HG03378 (cell line): ENCODE measurements at regions not wholly inside any gene's neighbourhood (a gene's known extent, or its start where the extent isn't known, plus 50 kb on each side); places are given as distances from the start of the nearest gene placed in this dataset.

Source experiments
- ATAC-seq: cut with Tn5 transposase; IDR thresholded peaks from one replicate; pipeline ENCODE4 v1.9.1; 2021; ENCODE audit warnings: mild to moderate bottlenecking, moderate library complexity; ENCODE audit not compliant: unreplicated experiment

DNA sequence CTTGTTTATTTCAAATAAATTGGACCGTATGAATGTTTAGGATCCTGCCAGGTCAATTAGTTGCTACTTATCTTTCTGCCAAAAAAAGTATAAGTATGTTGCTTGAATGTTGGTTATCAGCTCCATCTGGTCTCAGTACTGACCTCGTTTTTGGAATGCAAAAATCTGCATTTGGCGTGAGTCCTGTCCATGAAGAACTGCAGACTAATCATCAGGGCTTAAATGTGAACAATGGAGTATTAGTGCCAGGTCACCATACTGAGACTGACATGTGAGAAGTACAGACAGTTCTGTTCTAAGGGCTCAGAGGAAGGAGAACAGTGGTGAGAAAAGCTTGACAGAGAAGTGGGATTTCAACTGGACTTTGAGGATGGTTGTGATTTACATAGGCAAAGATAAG is 393.1 kb upstream of the SLC14A2 start:
- no peak for ATAC-seq

DNA sequence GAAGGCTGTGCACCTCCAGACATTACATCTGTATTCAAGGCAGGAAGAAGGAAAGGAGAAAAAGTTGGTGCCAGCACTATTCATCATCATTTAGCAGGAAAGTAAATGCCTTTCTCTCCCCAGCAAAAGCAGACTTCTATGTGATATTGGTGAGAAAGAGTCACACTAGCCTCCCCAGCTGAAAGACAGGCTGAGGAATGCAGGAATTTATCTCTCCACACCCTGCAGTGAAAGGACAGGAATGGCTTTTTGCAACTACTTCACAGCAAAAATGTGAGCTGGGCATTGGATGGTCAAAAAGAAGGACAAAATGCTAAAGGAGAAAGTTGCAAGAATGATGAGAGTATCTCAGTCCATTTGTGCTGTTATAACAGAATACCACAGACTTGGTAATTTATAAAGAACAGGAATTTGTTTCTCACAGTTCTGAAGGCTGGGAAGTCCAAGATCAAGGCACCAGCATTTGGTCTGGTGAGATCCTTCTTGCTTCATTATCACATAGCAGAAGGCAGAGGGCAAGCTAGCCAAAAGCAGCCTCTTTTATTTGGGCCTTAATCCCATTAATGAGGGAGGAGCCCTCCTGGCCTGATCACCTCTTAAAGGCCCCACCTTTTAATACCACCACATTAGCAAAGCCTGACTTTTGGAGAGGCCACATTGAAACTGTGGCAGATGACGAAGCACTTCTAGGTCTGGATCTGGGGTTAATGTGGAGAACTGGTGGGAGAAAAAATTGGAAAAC is 388.1 kb upstream of the SLC14A2 start:
- no peak for ATAC-seq

DNA sequence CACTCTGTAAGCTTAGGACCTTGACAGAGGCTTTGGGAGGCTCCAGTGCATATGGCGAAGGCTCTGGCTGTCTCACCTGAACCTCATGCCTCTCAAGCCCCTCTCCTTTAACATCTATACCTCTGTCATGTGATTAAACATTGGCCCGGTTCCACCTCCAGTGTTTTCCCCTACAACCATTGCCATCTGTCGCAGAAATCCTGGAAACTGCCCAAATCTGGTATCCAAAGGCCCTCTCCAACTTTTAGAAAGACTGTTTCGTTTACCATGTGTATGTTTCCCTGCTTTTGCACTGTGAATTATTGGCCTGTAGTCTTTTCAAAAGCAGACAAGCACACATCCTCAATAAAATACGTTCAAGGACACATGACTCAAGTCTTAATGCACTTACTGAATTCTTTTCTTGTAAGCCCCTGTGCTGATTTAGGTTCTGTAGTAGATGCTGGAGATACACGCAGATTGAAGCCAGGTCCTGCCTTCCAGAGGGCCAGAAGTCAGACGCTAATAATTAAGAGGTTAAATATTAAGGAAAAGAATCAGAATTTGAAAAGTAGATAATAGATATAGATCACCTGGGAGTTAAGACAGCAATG is 386.4 kb upstream of the SLC14A2 start:
- ATAC-seq = no peak

DNA sequence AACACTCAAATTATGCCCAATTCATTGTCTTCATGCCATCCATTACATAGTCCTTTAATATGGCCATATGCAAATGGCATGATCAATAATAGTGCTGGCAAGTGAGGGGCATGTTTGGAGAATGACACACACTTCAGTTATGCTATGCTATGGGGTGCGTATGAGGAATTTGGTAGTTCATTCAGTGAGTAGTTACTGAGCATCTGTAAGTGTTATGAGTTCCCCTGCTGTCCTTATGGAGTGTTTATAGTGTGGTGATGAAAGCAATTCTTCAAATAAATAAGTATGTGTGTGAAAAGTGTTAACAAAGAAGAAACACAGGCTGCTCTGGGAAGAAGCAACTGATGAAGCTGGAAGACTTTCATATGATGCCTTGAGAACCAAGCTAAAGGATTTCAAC is 383.7 kb upstream of the SLC14A2 start:
- ATAC-seq = no peak

DNA sequence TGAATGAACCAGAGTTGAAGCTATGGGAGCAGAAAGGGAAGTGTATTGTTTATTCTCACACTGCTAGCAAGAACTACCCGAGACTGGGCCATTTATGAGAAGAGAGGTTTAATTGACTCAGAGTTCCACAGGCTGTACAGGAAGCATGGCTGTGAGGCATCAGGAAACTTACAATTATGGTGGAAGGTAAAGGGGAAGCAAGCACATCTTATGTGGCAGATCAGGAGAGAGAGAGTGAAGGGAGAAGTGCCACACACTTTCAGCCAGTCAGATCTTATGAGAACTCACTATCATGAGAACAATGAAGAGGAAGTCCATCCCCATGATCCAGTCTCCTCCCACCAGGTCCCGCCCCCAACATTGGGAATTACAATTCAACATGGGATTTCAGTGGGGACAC is 383.2 kb upstream of the SLC14A2 start:
- ATAC-seq = no peak

DNA sequence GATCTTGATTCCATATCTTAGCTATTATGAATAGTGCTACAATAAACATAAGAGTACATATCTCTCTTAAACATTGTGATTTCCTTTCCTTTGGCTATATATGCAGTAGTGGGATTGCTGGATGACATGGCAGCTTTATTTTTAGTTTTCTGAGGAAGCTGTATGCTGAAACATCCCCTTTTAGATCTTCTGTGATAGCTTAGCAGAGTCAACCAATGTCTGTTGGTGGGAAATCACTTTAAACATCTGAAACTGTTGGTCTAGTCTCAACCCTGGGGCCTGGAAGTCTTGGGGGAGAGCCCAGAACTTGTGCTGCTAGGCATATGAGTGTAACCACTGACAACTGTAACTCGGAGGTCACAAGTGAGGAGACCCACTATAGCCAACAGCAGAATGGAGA is 378.6 kb upstream of the SLC14A2 start:
- no peak for ATAC-seq

DNA sequence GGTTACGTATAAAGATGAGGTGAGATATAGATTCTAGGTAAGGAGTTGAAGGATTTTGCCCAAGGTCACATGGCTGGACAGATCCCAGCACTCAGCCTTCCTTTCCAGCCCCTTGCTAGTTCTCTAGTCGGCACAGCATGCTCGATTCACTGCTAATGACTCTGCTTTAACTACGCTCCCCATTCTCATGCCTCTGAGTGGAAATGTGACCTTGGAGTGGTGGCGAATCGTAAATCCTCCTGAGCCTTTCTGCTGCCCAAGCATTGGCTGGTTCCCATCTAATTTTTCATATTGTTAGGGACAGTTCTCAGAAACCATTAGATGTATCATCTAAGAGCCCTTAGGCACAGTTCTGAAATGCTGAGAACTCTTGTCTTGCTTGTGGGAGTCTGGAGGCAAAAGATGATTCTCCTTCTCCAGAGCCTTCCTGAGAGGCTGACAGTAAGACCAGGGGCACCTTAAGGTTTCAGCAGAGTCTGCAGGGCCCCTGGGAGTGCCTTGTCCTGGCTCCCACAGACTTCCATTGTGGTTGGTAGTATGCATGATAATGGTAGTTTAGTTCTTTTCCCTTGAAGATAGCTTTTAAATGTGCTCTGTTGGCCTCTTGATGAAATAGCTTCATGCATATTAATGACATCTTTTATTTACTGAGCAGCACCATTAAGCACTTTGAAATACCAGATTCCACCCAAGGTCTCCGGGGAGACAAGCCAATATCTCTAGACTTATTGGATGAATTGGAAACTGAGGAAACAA is 377.8 kb upstream of the SLC14A2 start:
- ATAC-seq = no peak

DNA sequence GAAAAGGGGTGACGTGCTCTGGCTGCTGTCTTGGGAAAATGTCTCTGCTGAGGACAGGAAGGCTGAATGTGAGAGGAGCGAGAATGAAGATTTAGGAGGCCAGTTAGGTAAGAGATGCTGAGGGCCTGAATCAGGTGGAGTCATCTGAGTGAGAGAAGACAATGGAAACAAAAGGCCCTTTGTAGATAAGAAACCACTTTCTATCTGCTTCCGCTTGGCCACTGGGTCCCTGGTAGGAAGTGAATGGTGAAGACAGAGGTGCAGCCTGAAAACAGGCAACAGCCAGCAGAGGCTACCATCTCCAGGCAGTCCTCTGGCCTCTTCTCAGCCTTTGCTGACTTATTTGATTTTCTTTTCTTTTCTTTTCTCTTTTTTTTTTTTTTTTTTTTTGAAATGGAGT is 374.0 kb upstream of the SLC14A2 start:
- ATAC-seq = no peak

DNA sequence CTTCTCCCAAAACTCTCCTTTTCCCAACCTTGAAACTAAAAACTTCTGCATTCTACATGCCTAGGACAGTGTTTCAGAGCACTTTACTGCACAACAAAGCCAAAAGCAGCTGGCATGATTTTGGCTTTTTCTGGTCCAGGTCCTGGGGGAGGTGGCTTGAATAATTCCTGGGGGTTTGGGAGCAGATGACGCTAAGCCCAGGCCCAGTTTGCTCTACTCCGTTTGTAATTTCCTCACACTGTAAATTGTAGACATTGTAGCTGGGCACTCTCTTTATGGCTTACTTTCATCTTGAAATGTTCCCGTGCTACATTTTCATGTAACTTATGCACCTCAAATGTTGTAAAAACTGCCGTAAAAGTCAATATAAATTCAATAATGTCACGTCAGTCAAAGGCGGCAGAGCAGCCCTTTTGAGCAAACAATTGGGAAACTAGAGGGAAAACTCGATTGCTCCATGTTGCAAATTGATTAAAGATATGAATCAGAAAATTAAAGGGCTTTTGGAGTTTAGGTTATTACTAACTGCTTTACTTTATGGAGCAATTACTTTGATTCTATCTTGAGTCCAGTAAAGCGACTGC is 373.2 kb upstream of the SLC14A2 start:
- no peak for ATAC-seq

DNA sequence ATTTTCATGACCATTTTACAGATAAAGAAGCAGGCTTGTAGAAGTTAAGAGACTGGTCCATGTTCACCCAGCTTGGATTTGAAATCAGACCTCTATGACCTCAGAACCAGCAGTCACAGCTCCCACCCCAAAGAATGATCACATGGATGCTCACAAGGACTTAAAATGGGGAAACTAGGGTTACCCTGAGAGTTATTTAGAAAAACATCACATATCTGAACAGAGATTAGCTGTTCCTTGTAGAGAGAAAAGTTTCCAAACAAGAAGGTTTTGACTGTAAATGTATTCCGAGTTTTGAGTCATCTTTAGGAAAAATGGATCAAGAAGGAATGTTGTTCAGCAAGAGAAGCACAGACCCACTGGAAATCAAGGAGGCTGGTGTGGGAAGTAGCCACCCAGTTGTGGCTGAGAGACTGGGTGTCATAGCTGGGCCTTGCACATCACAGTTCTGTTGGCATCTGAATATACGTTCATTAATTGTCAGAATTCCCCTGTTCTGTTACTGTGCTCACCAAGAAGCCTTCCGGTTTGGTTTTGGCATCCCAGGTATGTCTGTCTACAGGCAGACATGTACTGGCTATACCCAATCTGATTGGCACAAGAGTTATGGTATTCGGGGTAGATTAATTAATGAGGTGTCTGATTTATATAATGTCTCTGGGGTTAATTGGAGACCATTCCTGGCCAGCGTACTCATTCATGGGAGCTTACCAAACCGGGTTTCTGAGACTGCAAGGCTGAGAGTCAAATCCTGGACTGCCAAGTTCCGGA is 371.8 kb upstream of the SLC14A2 start:
- ATAC-seq = no peak

DNA sequence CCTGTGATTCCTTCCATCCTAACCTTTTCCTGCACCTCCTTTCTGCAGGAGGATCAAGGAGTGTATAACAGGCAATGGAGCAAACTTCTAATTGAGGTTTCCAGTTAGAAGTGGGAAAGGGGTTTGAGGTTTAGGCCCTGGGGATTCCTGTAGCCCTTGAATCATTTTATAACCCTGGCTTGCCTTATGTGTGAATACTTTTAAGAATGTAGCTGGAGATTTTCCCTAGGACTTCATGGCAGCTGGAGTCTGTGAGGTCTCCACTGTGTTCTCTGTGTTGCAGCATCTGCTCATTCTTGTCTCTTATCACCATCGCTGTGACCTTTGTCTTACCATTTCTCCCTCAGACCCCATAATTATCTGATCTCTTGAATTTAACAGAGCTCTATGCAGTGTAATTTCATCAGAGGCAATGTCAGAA is 370.2 kb upstream of the SLC14A2 start:
- ATAC-seq = no peak

DNA sequence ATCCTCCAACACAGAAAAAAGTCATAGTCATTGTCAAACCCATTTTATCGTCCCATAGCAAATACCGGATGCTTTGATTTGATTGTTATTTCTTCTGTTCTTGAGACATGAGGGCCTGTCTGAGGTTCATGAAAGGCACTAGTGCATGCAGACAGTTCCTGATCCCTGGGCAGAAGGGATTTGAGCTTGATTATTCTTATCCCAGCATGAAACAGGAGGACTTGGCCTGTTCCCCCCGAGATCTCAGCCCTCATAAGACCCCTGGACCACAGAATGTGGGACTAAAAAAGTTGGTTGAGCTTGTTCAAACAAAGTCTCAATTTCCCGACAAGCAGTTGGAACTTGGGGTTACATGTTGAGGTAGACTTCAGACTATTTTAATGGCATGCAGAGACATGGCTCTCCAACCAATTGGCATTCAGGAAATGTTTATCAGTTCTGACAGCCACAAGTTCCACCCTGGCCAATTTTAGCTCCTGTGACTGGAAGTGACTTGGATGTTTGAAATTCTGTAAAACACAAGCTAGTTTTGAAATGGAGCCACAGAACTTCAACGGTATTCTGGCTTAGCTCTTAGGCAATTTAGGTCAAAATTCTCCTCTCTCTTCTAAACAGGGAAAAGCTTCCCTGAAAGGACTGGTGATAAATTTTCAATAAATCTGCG is 366.9 kb upstream of the SLC14A2 start:
- no peak for ATAC-seq

DNA sequence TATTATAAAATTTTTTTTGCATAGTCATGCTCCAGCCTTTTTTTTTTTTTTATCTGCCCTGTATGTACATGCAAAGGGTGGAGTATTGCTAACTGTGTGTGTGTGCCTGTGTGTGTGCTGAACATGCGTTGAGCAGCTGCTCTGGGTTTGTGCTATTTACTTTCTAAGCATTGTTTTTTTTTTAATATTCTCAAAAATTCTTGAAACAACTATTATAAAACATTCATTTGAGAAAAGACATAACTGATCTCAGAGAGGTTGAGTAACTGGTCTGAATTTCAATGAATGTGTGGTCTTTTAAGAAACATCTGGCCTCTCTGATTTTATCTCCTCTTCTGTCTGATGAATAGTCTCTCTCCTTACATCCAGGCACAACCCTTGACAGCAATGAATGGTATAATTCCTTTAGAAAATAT is 366.0 kb upstream of the SLC14A2 start:
- ATAC-seq = no peak

DNA sequence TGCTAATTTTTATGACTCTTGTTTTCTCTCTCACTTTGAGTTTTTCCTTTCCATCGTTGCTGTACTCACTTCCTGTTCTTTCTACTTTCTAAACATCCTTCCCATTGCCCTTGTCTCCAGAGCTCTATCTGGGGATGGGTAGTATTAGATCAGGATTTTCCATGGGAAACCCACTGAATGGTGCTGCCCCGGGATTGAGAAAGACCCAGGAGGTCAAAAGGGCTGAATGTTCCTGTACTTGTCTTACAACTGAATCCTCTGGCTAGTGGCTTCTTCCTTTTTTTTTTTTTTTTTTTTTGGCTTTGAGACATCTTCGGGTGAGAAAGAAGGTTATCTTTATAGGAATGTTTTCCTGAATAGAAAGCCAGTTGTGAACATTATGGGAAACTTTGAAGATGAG is 364.8 kb upstream of the SLC14A2 start:
- no peak for ATAC-seq

DNA sequence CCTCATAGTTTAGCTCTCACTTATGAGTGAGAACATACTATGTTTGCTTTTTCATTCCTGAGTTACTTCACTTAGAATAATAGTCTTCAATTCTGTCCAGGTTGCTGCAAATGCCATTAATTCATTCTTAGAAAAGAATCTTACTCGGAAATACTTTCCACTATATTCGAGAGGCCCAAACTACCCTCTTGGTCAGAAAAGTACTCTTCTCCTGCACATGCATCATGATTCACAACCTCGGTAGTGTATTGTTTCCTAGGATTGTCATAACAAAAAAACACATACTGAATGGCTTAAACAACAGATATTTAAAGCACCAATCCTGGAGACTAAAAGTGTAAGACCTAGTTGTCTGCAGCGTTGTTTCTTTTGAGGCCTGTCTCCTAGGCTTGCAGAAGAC is 364.0 kb upstream of the SLC14A2 start:
- ATAC-seq = no peak

DNA sequence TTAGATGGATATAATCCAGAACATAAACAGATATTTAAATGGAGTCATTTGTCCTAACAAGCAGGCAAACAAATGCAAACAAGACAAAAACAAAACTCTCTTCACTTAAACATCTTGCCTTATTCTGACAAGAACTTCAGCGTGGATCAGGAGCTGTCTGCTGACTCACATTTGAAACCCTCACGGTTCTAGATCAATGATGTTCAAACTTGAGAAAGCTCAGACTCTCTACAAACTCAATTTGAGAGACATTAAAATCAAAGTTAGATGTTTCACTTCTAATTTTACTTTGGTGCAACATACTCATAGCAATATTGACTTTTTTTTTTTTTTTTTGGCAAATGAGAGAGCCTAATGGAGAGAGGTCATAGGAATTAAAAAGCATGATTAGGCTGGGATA is 362.8 kb upstream of the SLC14A2 start:
- no peak for ATAC-seq

DNA sequence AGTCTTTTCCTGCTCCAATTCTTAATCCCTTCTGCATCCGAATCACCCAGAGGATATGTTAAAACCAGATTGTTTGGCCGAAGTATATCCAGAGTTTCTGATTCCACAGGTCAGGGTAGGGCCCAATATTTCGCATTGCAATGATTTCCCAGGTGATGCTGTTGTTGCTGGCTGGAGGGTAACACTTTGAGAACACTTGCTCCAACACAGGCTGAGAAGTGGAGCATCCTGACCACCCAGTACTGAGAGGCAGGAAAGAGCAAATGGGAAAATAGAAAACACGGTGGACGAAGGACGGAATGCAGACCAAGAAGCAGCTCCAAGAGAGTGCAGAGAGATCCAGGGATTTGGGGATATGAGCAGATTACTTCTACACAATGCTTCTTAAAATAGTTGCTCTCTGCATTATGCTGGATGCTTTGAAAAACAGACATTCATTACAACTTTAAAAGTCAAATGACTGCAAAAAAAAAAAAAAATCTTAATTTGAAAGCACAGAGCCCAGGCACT is 362.2 kb upstream of the SLC14A2 start:
- ATAC-seq = no peak

DNA sequence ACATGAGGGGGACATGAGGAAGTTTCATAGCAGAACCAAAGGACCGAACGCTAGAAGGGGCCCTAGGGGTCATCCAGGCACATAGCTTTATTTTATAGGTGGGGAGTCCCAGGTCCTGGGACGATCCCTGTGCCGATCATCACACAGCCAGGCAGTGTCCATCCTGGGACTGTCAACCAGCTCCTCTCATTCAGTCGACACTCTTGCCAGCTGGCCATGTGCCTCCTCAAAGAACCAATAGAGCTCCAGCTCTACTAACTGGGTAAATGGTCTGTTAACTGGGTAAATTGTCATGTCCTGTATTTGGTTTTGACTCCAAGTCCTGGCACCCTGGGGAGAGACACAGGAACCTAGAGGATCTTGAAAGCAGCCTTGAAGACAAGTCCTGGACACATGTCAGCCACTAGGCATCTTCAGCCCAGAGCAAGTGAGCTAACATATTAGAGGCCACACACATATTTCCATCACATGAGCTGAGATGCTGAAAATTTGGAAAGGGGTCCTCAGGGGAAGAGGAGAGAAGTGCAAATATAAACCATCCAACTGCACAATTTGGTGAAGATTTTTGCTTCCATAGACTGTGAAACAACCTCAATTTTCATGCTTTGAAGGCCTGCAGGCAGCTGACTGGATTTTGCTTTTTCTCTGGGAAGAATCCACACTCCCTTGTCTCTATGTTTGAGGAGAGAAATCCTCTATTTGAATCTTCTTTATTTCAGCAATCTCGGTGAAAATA is 361.1 kb upstream of the SLC14A2 start:
- ATAC-seq = no peak

DNA sequence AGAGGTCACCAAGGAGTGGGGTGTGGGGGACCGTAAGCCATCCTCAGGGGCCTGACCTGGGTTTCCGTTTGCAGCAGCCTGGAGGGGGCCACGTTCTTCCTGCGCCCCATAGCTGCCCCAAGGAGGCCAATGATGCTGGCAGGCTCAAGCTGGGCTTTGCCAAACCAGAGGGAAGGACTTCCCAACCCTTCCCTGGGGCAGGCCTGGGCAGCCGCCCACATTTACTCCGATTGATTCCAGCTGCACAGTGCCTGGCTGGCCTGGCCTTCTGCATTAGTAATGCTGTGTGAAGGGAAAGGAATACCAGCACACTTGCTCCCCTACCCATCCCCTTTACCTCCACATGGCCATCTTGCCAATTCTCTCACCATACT is 360.6 kb upstream of the SLC14A2 start:
- ATAC-seq = no peak
